ENCODE measurements at regions not wholly inside any gene's neighbourhood (a gene's known extent, or its start where the extent isn't known, plus 50 kb on each side); places are given as distances from the start of the nearest gene placed in this dataset.

GRCh38 chr6:141335477-141336273 is 797.0 kb upstream of the GJE1 start:
- DNase-seq = no peak
- POLR2A ChIA-PET = no interaction called here

DNA sequence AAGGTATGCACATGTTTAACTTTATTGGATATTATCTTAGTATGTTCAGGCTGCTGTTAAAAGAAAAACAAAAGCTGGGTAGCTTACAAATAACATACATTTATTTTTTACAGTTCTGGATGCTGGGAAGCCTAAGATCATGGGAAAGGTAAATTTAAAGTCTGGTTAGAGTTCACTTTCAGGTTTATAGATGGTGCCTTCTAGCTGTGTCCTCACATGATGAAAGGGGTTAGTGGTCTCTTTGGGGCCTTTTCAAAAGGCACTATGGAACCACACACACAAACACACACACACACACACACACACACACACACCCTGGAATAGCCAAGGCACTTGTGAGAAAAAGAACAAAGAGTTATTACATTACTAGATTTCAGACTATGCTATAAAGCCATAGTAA is 805.8 kb upstream of the GJE1 start:
- H3K9me3 Mint-ChIP-seq = no peaks in the 10 kb centered on the region
- POLR2A ChIA-PET = interaction anchor here (0.8 kb wide), 1 partner anchor 157 kb away, joined by 3 read pairs; no protein-coding TSS in a partner anchor
- no peaks in the 10 kb centered on the region for H3K27me3 Mint-ChIP-seq
- H3K4me3 Mint-ChIP-seq = peak overlapping the region; percentile 12
- H3K36me3 Mint-ChIP-seq = no peaks in the 10 kb centered on the region
- no peak overlapping the region for H3K27ac Mint-ChIP-seq
- DNase-seq = no peak
- ATAC-seq (ENCODE audit: low read depth) = no peak
- peaks cover 6% of the 10 kb centered on the region for H3K4me1 Mint-ChIP-seq

More at GRCh38 chr6:141335477-141336273, 797.0 kb upstream of the GJE1 start:
- Mint-ChIP-seq H3K27me3 (no peaks in the 10 kb centered on the region), H3K9me3 (no peaks in the 10 kb centered on the region), H3K36me3 (no peaks in the 10 kb centered on the region), H3K4me1 (no peaks in the 10 kb centered on the region), H3K4me3 (no peak overlapping the region), H3K27ac (no peak overlapping the region)
- ATAC-seq (ENCODE audit: low read depth) = no peak

- DNase-seq (no peak), ATAC-seq (ENCODE audit: low read depth) (peak; percentile 90)
- Mint-ChIP-seq H3K9me3 (no peaks in the 10 kb centered on the region), H3K27me3 (no peaks in the 10 kb centered on the region), H3K4me3 (peak overlapping the region; percentile 31), H3K4me1 (peaks cover 6% of the 10 kb centered on the region), H3K36me3 (no peaks in the 10 kb centered on the region), H3K27ac (no peak overlapping the region)
- POLR2A ChIA-PET = interaction anchor here (0.8 kb wide), 1 partner anchor 157 kb away, joined by 3 read pairs; no protein-coding TSS in a partner anchor
Observed at GRCh38 chr6:141326426-141326825, 806.3 kb upstream of the GJE1 start.

- Mint-ChIP-seq H3K36me3 (no peaks in the 10 kb centered on the region), H3K4me3 (no peak overlapping the region), H3K4me1 (peaks cover 6% of the 10 kb centered on the region), H3K27me3 (no peaks in the 10 kb centered on the region), H3K27ac (no peak overlapping the region), H3K9me3 (no peaks in the 10 kb centered on the region)
- no peak for DNase-seq
- POLR2A ChIA-PET = no interaction called here
- no peak for ATAC-seq (ENCODE audit: low read depth)
Observed at GRCh38 chr6:141321493-141322347, 811.0 kb upstream of the GJE1 start.

DNA sequence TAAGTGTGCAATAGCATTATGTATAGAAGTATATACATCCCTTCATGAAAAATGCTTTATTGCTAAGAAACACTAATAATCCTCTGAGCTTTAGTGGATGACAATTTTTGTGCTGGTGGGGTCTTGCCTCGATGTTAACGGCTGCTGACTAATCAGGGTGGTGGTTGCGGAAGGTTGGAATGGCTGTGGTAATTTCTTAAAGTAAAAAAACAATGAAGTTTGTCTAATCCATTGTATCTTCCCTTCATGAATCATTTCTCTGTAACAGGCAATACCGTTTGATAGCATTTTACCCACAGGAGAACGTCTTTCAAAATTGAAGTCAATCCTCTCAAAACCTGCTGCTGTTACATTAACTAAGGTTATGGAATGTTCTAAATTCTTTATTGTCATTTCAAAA is 816.5 kb upstream of the GJE1 start:
- no peak for ATAC-seq (ENCODE audit: low read depth)
- Mint-ChIP-seq H3K27ac (no peak overlapping the region), H3K4me1 (no peaks in the 10 kb centered on the region), H3K9me3 (no peaks in the 10 kb centered on the region), H3K27me3 (no peaks in the 10 kb centered on the region), H3K36me3 (no peaks in the 10 kb centered on the region), H3K4me3 (no peak overlapping the region)
- no peak for DNase-seq
- POLR2A ChIA-PET = no interaction called here

DNA sequence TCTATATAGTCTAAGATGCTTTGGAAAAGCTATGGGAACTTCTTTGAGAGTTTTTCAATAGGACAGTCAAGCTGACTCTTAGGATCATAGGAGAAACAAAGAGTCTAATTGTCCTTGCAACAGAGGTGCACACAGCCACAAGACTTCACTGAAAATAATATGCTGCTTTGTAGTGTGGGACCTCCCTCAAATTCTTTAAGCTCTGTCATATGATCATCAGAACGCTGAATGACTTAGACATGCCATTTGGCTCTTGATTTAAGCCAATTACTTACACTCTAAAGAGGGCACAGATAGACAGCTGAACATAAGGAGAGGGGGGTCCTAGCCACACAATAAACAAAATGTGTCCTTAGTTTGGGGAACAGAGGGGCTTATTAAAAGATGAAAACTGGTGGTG is 818.7 kb upstream of the GJE1 start:
- H3K27ac Mint-ChIP-seq = no peak overlapping the region
- H3K9me3 Mint-ChIP-seq = no peaks in the 10 kb centered on the region

GRCh38 chr6:141309295-141309694 is 823.4 kb upstream of the GJE1 start:
- peak; percentile 54 for ATAC-seq (ENCODE audit: low read depth)
- Mint-ChIP-seq H3K4me1 (no peaks in the 10 kb centered on the region), H3K27me3 (no peaks in the 10 kb centered on the region), H3K9me3 (peaks cover 4% of the 10 kb centered on the region), H3K36me3 (no peaks in the 10 kb centered on the region), H3K27ac (no peak overlapping the region), H3K4me3 (no peak overlapping the region)
- DNase-seq = no peak
- POLR2A ChIA-PET = no interaction called here

More for the DNA sequence above, 818.7 kb upstream of the GJE1 start:
- Mint-ChIP-seq H3K4me3 (no peak overlapping the region), H3K4me1 (no peaks in the 10 kb centered on the region), H3K36me3 (no peaks in the 10 kb centered on the region), H3K27me3 (no peaks in the 10 kb centered on the region)
- POLR2A ChIA-PET = no interaction called here
- DNase-seq = no peak
- ATAC-seq (ENCODE audit: low read depth) = no peak

GRCh38 chr6:141307309-141307998 is 825.3 kb upstream of the GJE1 start:
- Mint-ChIP-seq H3K4me1 (no peaks in the 10 kb centered on the region), H3K4me3 (no peak overlapping the region), H3K9me3 (peaks cover 4% of the 10 kb centered on the region), H3K36me3 (no peaks in the 10 kb centered on the region), H3K27ac (no peak overlapping the region), H3K27me3 (no peaks in the 10 kb centered on the region)
- DNase-seq (no peak), ATAC-seq (ENCODE audit: low read depth) (no peak)
- POLR2A ChIA-PET = interaction anchor here (0.7 kb wide), 1 partner anchor 178 kb away, joined by 4 read pairs; no protein-coding TSS in a partner anchor

GRCh38 chr6:141303907-141304306 is 828.8 kb upstream of the GJE1 start:
- ATAC-seq (ENCODE audit: low read depth) = no peak
- POLR2A ChIA-PET = no interaction called here
- no peaks in the 10 kb centered on the region for H3K4me1 Mint-ChIP-seq
- H3K36me3 Mint-ChIP-seq = no peaks in the 10 kb centered on the region
- no peak for DNase-seq
- no peak overlapping the region for H3K27ac Mint-ChIP-seq
- no peaks in the 10 kb centered on the region for H3K27me3 Mint-ChIP-seq
- no peak overlapping the region for H3K4me3 Mint-ChIP-seq
- H3K9me3 Mint-ChIP-seq = peaks cover 4% of the 10 kb centered on the region

DNA sequence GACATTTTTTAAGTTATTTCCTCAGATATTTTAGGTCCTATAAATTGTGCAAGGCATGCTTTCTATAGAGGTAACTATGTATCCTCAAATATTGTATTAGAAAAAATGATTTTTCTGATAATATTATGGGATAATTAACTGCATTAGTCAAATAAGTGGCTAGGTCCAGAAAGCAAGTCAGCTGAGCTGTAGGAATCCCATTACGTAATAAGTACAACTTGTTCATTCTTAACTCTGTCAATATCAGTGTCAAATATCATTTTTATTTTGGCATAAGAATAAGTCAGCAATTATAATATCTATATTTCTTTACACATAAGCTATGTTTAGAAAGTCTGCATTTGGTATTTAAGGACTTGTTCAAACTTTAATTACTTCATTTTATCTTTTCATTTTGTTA is 830.9 kb upstream of the GJE1 start:
- H3K36me3 Mint-ChIP-seq = no peaks in the 10 kb centered on the region
- no peaks in the 10 kb centered on the region for H3K9me3 Mint-ChIP-seq
- no peak overlapping the region for H3K27ac Mint-ChIP-seq
- no peak overlapping the region for H3K4me3 Mint-ChIP-seq
- H3K4me1 Mint-ChIP-seq = no peaks in the 10 kb centered on the region
- DNase-seq (no peak), ATAC-seq (ENCODE audit: low read depth) (no peak)
- POLR2A ChIA-PET = no interaction called here
- H3K27me3 Mint-ChIP-seq = no peaks in the 10 kb centered on the region

DNA sequence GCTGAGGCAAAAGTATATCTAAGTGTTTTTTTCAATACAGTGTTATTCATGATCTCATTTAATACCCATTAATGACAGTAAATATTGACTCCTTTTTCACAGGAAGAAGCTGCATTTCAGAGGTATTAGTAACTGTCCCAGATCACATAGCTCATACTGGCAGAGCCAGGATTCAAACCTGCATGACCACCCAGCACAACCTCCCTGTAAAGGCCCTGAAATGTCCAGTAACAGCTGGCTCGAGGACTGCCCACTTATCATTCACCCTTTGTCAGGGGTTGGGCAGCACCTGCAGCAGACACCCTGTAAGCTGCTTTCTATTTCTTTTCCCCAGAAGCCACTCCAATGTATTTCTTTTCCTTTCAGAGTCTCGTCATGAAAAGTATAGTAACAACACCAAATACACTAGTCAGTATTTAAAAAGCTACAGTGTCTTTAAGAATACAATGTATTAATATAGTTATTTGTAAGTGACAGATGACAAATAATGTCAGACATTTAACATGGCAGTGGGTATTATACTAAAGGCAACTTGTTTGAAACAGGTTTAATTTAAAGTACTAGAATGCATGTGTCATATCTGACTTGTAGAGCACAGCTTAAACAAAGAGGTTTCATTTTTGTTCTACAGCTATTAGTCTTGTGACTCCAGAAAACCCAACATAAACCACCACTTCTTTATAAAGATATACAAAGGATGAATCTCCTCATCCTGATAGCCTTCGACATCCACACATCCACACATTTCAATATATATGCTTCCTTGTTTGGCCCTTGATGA is 841.6 kb upstream of the GJE1 start:
- H3K4me3 Mint-ChIP-seq = no peak overlapping the region
- no peak for ATAC-seq (ENCODE audit: low read depth)
- DNase-seq = no peak
- H3K27me3 Mint-ChIP-seq = no peaks in the 10 kb centered on the region
- H3K36me3 Mint-ChIP-seq = peaks cover 3% of the 10 kb centered on the region
- H3K9me3 Mint-ChIP-seq = peaks cover 4% of the 10 kb centered on the region
- no peak overlapping the region for H3K27ac Mint-ChIP-seq
- H3K4me1 Mint-ChIP-seq = no peaks in the 10 kb centered on the region
- POLR2A ChIA-PET = no interaction called here

GRCh38 chr6:141288947-141289346 is 843.8 kb upstream of the GJE1 start:
- POLR2A ChIA-PET = no interaction called here
- H3K27me3 Mint-ChIP-seq = peaks cover 3% of the 10 kb centered on the region
- ATAC-seq (ENCODE audit: low read depth) (no peak), DNase-seq (no peak)
- no peak overlapping the region for H3K27ac Mint-ChIP-seq
- H3K4me3 Mint-ChIP-seq = no peak overlapping the region
- no peaks in the 10 kb centered on the region for H3K4me1 Mint-ChIP-seq
- peaks cover 4% of the 10 kb centered on the region for H3K9me3 Mint-ChIP-seq
- H3K36me3 Mint-ChIP-seq = peaks cover 3% of the 10 kb centered on the region

DNA sequence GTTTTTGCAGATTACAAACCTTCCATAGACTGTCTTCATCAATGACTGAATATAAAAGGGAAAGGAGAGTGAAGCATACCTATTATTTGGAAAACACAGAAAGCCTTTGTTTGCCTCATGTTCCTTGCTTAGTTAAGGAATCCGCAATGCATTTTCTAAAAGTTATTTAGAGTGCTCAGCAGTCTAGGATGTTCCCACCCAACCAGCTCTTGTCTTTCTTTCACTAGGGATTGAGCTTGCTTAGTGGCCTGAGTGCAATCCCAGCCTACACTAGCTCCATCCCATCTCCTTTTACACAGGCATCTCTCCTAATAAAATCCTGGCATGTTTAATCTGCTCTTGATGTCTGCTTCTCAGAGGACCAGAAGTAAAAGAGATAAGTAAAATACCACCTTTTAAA is 850.5 kb upstream of the GJE1 start:
- Mint-ChIP-seq H3K36me3 (no peaks in the 10 kb centered on the region), H3K4me1 (no peaks in the 10 kb centered on the region), H3K27ac (no peak overlapping the region), H3K9me3 (no peaks in the 10 kb centered on the region), H3K27me3 (peaks cover 3% of the 10 kb centered on the region), H3K4me3 (no peak overlapping the region)
- no peak for ATAC-seq (ENCODE audit: low read depth)
- no peak for DNase-seq
- POLR2A ChIA-PET = no interaction called here

Measured in activated naive CD8-positive, alpha-beta T cell treated with anti-CD3 and anti-CD28 coated beads, Interleukin-2, amount 10 ng/mL, durations not matched to agents 7 days and 5 days (primary cell).